Activated CD4-positive, alpha-beta T cell treated with anti-CD3 and anti-CD28 coated beads, Interleukin-2, amount 50 U/mL, for 1 hour (primary cell): ENCODE measurements at regions not wholly inside any gene's neighbourhood (a gene's known extent, or its start where the extent isn't known, plus 50 kb on each side); places are given as distances from the start of the nearest gene placed in this dataset.

Experiments used
- DNase-seq: peaks from one replicate; pipeline ENCODE4 v3.0.0-alpha.2; 2020

GRCh38 chr10:94194256-94194655, 168.5 kb downstream of the NOC3L start:
- DNase-seq, result no peak

GRCh38 chr10:94197241-94197640, 165.5 kb downstream of the NOC3L start:
- DNase-seq, result no peak

- DNase-seq, result no peak
Observed at GRCh38 chr10:94198324-94198723, 164.4 kb downstream of the NOC3L start.

- DNase-seq, result no peak
Observed at GRCh38 chr10:94199565-94199964, 163.2 kb downstream of the NOC3L start.

GRCh38 chr10:94200146-94200837, 162.4 kb downstream of the NOC3L start:
- DNase-seq, result no peak

- no peak for DNase-seq
Observed at GRCh38 chr10:94205396-94205831, 157.3 kb downstream of the NOC3L start.

GRCh38 chr10:94206176-94206575, 156.6 kb downstream of the NOC3L start:
- no peak for DNase-seq

GRCh38 chr10:94208315-94208714, 154.4 kb downstream of the NOC3L start:
- no peak for DNase-seq

- no peak for DNase-seq
Observed at GRCh38 chr10:94210440-94211168, 152.1 kb downstream of the NOC3L start.

GRCh38 chr10:94211169-94211510, 151.6 kb downstream of the NOC3L start:
- DNase-seq, result no peak

GRCh38 chr10:94213001-94213530, 149.7 kb downstream of the NOC3L start:
- DNase-seq, result no peak

- no peak for DNase-seq
Observed at GRCh38 chr10:94213980-94214379, 148.8 kb downstream of the NOC3L start.

GRCh38 chr10:94214481-94214893, 148.3 kb downstream of the NOC3L start:
- DNase-seq, result no peak

- DNase-seq, result no peak
Observed at GRCh38 chr10:94216201-94216600, 146.5 kb downstream of the NOC3L start.

- no peak for DNase-seq
Observed at GRCh38 chr10:94217411-94217810, 145.3 kb downstream of the NOC3L start.

GRCh38 chr10:94218493-94219183, 144.1 kb downstream of the NOC3L start:
- no peak for DNase-seq

GRCh38 chr10:94219829-94220228, 142.9 kb downstream of the NOC3L start:
- DNase-seq, result no peak

GRCh38 chr10:94220717-94221116, 142.0 kb downstream of the NOC3L start:
- DNase-seq, result no peak

- DNase-seq, result no peak
Observed at GRCh38 chr10:94223702-94224370, 138.9 kb downstream of the NOC3L start.

GRCh38 chr10:94224656-94225055, 138.1 kb downstream of the NOC3L start:
- DNase-seq, result no peak

GRCh38 chr10:94225589-94225988, 137.2 kb downstream of the NOC3L start:
- DNase-seq, result no peak

- DNase-seq, result no peak
Observed at GRCh38 chr10:94230134-94230785, 132.5 kb downstream of the NOC3L start.
